GM12872 (cell line): ENCODE measurements at regions not wholly inside any gene's neighbourhood (a gene's known extent, or its start where the extent isn't known, plus 50 kb on each side); places are given as distances from the start of the nearest gene placed in this dataset.

Experiments
- CTCF ChIP-seq: IDR thresholded peaks from 3 replicates; pipeline ENCODE4 v1.5.1; 2011; ENCODE audit warnings: low read depth, mild to moderate bottlenecking, low read length, moderate library complexity; ENCODE audit not compliant: insufficient read depth

GRCh38 chr10:83153714-83154113 lies 985.6 kb upstream of the GHITM start:
- no peak for TF ChIP-seq CTCF

GRCh38 chr10:83164156-83164555 lies 975.2 kb upstream of the GHITM start:
- TF ChIP-seq CTCF, result no peak

GRCh38 chr10:83165265-83165664 lies 974.0 kb upstream of the GHITM start:
- no peak for TF ChIP-seq CTCF

GRCh38 chr10:83166344-83166743 lies 973.0 kb upstream of the GHITM start:
- TF ChIP-seq CTCF, result 0 out of 3 replicates have a peak, but pooled peaks have one; percentile 13

GRCh38 chr10:83167081-83167480 lies 972.2 kb upstream of the GHITM start:
- TF ChIP-seq CTCF, result no peak

- no peak for TF ChIP-seq CTCF
These were observed 962.4 kb upstream of the GHITM start for GRCh38 chr10:83176901-83177300.

GRCh38 chr10:83178526-83178925 lies 960.8 kb upstream of the GHITM start:
- no peak for TF ChIP-seq CTCF

- TF ChIP-seq CTCF, result no peak
These were observed 959.9 kb upstream of the GHITM start for GRCh38 chr10:83179371-83179770.
